GM19043 (cell line): ENCODE measurements at regions not wholly inside any gene's neighbourhood (a gene's known extent, or its start where the extent isn't known, plus 50 kb on each side); places are given as distances from the start of the nearest gene placed in this dataset.
"Not testable (repeated sequence)": the region's sequence is repeated elsewhere in the genome, so short reads cannot be mapped to it uniquely, and the experiment has no call there.

Experiments used
- ATAC-seq: cut with Tn5 transposase; IDR thresholded peaks from one replicate; pipeline ENCODE4 v1.9.1; 2021; ENCODE audit warnings: low read depth; ENCODE audit not compliant: unreplicated experiment

- no peak for ATAC-seq
Measured at GRCh38 chr16:75836347-75837010, 110.2 kb upstream of the CPHXL start.

GRCh38 chr16:75837264-75837663 lies 111.0 kb upstream of the CPHXL start:
- no peak for ATAC-seq

- no peak for ATAC-seq
Measured at GRCh38 chr16:75837681-75838080, 111.4 kb upstream of the CPHXL start.

- ATAC-seq, result no peak
Measured at GRCh38 chr16:75841517-75841916, 115.2 kb upstream of the CPHXL start.

GRCh38 chr16:75847172-75847571 lies 120.9 kb upstream of the CPHXL start:
- ATAC-seq, result no peak

- ATAC-seq, result no peak
Measured at GRCh38 chr16:75854152-75854551, 127.9 kb upstream of the CPHXL start.

GRCh38 chr16:75860326-75861053 lies 134.2 kb upstream of the CPHXL start:
- no peak for ATAC-seq

GRCh38 chr16:75861311-75862097 lies 135.2 kb upstream of the CPHXL start:
- ATAC-seq, result no peak

- no peak for ATAC-seq
Measured at GRCh38 chr16:75862098-75862386, 135.8 kb upstream of the CPHXL start.

GRCh38 chr16:75864243-75864642 lies 138.0 kb upstream of the CPHXL start:
- ATAC-seq, result no peak

GRCh38 chr16:75865736-75866135 lies 139.4 kb upstream of the CPHXL start:
- no peak for ATAC-seq

GRCh38 chr16:75868636-75869632 lies 142.6 kb upstream of the CPHXL start:
- no peak for ATAC-seq

GRCh38 chr16:75881280-75881679 lies 155.0 kb upstream of the CPHXL start:
- ATAC-seq, result not testable (repeated sequence)

GRCh38 chr16:75899163-75899562 lies 172.9 kb upstream of the CPHXL start:
- ATAC-seq, result no peak

GRCh38 chr16:75908331-75909117 lies 182.2 kb upstream of the CPHXL start:
- no peak for ATAC-seq

- ATAC-seq, result no peak
Measured at GRCh38 chr16:75909746-75910145, 183.5 kb upstream of the CPHXL start.

- no peak for ATAC-seq
Measured at GRCh38 chr16:75911896-75912295, 185.6 kb upstream of the CPHXL start.

- no peak for ATAC-seq
Measured at GRCh38 chr16:75913958-75914357, 187.7 kb upstream of the CPHXL start.

- no peak for ATAC-seq
Measured at GRCh38 chr16:75916451-75916850, 190.2 kb upstream of the CPHXL start.

GRCh38 chr16:75918109-75918508 lies 191.8 kb upstream of the CPHXL start:
- no peak for ATAC-seq
